ENCODE measurements at regions not wholly inside any gene's neighbourhood (a gene's known extent, or its start where the extent isn't known, plus 50 kb on each side); places are given as distances from the start of the nearest gene placed in this dataset.

DNA sequence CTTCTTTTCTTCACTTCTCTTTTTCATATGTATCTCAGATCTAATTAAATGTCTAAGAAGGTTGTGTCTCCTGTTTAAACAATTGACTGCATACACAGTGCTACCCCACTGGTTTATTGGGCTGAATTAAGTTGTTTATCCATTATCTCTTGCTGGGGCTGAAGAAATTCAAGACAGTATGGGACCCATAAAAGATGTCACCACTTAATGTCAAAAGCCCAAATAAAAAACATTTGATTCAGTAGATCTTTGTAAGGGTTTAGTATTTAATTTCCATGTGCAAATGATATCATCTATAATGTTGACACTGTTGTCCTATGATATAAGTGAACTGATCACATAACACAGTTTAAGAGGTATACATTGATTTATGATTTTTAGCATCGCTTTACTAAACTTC lies 1431.9 kb upstream of the PCDH20 start:
- intact Hi-C loops (cut with DNase I): no loop called here
- WGBS: 97% methylated on average over 1 of the region's 1 CpG

DNA sequence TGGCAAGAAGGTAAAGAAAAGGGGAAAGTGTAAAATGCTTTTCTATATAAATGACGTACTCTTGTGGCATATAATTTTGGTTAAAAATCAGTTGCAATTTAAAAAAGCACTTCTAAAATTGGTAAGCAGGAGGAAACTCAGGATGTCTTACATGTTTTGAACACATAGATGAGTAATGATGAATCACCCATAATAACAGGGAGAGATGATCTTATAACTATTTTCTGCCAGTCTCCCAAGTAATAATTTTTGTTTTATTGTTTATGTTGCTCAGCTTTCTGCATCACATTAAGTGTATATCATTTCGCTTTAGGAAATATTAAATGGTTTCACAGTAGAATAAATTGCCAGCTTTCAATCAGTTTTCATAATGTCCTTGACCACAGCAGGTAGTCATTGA lies 1430.7 kb upstream of the PCDH20 start:
- WGBS: 76% methylated on average over 2 of the region's 2 CpGs
- Histone ChIP-seq H3K4me3 (ENCODE audit: low read length) (no peak overlapping the region), H3K9me3 (ENCODE audit: control insufficient read depth, low read length) (no peaks in the 10 kb centered on the region), H3K27ac (ENCODE audit: low read length) (no peak overlapping the region), H3K27me3 (ENCODE audit: control insufficient read depth, insufficient read depth) (no peaks in the 10 kb centered on the region), H3K4me1 (ENCODE audit: control insufficient read depth, insufficient read depth, low read length) (no peaks in the 10 kb centered on the region)
- ATAC-seq: no peak
- intact Hi-C loops (cut with DNase I): no loop called here
- DNase-seq: no peak

More for the DNA sequence above, 1431.9 kb upstream of the PCDH20 start:
- Histone ChIP-seq H3K4me1 (ENCODE audit: control insufficient read depth, insufficient read depth, low read length) (no peaks in the 10 kb centered on the region), H3K27me3 (ENCODE audit: control insufficient read depth, insufficient read depth) (no peaks in the 10 kb centered on the region), H3K27ac (ENCODE audit: low read length) (no peak overlapping the region), H3K9me3 (ENCODE audit: control insufficient read depth, low read length) (no peaks in the 10 kb centered on the region), H3K4me3 (ENCODE audit: low read length) (no peak overlapping the region)
- no peak for ATAC-seq
- no peak for DNase-seq

DNA sequence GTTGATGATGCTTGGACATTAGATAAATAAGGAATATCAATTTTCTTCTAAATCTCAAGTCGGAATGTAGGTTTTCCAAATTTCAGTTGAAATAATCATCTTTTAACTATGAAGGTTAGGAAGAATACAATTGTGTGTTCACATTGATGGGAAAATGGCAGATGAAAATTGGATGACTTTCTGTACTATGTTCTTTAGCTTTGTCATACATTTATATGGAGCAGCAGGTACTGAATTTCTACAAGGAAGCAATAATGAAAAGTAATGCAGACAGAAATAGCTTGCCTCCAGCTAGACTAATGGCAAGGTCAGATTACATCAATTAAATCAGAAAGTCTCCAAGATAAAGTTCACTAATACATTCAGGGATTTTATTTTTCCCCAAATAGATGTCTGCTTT lies 1423.7 kb upstream of the PCDH20 start:
- no peaks in the 10 kb centered on the region for H3K4me1 ChIP-seq (ENCODE audit: control insufficient read depth, insufficient read depth, low read length)
- H3K27me3 ChIP-seq (ENCODE audit: control insufficient read depth, insufficient read depth): no peaks in the 10 kb centered on the region
- no peak for ATAC-seq
- intact Hi-C loops (cut with DNase I): no loop called here
- WGBS: 84% methylated on average over 1 of the region's 1 CpG
- H3K27ac ChIP-seq (ENCODE audit: low read length): no peak overlapping the region
- no peak for DNase-seq
- H3K9me3 ChIP-seq (ENCODE audit: control insufficient read depth, low read length): no peaks in the 10 kb centered on the region
- no peak overlapping the region for H3K4me3 ChIP-seq (ENCODE audit: low read length)

DNA sequence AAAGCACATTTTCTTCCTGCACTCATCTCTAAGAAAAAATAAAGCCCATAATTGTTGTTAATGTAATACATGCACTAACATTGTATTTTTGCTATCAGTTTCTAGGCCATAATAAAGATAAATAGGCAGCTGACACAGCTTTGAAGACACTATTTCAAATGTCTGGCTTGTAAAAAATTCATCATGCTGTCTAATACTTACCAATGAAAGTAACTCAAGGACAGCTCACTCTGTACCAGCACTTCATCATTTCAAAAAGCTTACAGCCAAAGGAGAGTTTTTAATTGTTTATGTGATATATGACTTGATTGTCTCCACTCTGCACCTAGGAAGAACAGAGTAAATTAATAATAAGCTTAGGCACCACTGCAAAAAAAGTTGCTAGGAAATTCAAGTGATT lies 1423.3 kb upstream of the PCDH20 start:
- Histone ChIP-seq H3K4me3 (ENCODE audit: low read length) (no peak overlapping the region), H3K27me3 (ENCODE audit: control insufficient read depth, insufficient read depth) (no peaks in the 10 kb centered on the region), H3K27ac (ENCODE audit: low read length) (no peak overlapping the region), H3K9me3 (ENCODE audit: control insufficient read depth, low read length) (no peaks in the 10 kb centered on the region), H3K4me1 (ENCODE audit: control insufficient read depth, insufficient read depth, low read length) (no peaks in the 10 kb centered on the region)
- no peak for DNase-seq
- no peak for ATAC-seq
- intact Hi-C loops (cut with DNase I): no loop called here

DNA sequence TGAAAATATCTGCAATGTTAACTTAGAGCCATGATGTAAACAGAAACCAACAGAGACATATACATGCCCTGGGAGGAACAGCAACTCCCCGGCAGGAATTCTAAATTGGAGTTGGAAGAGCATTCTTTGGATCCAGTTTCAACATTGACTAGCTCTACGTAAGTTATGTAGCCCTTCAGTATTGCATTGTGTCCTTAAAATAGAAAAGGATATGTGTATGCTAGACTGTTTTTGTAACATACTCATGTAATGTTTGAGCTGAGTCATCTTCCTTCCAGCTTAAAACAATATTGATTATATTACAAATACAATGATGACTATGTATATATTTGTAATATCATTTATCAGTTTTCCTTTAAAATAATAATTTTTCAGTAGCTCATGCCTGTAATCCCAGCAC lies 1422.2 kb upstream of the PCDH20 start:
- Histone ChIP-seq H3K4me1 (ENCODE audit: control insufficient read depth, insufficient read depth, low read length) (no peaks in the 10 kb centered on the region), H3K27me3 (ENCODE audit: control insufficient read depth, insufficient read depth) (no peaks in the 10 kb centered on the region), H3K27ac (ENCODE audit: low read length) (no peak overlapping the region), H3K9me3 (ENCODE audit: control insufficient read depth, low read length) (no peaks in the 10 kb centered on the region), H3K4me3 (ENCODE audit: low read length) (no peak overlapping the region)
- DNase-seq (no peak), ATAC-seq (no peak)
- intact Hi-C loops (cut with DNase I): no loop called here
- WGBS: 74% methylated on average over 2 of the region's 2 CpGs

DNA sequence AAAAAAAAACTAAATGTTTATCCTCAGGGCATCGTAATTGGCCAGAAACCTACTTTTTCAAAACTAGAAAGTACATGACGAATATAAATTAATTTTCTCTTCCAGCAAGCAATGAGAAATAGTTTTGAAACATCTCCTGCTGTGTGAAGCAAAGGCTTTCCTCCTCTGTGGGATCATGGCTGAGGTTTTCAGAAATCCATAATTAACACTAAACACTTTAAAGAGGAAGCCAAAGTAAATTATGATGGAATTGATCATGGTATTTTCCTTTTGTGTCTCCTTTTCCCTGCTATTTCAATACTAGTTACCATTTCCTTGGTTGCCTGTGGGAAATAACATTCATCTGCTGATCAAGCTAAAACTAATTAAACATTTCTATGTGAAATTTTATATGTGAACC lies 1413.8 kb upstream of the PCDH20 start:
- WGBS: 77% methylated on average over 2 of the region's 2 CpGs
- Histone ChIP-seq H3K4me3 (ENCODE audit: low read length) (no peak overlapping the region), H3K9me3 (ENCODE audit: control insufficient read depth, low read length) (no peaks in the 10 kb centered on the region), H3K27ac (ENCODE audit: low read length) (no peak overlapping the region), H3K4me1 (ENCODE audit: control insufficient read depth, insufficient read depth, low read length) (no peaks in the 10 kb centered on the region), H3K27me3 (ENCODE audit: control insufficient read depth, insufficient read depth) (no peaks in the 10 kb centered on the region)
- ATAC-seq: no peak
- no peak for DNase-seq
- intact Hi-C loops (cut with DNase I): no loop called here

DNA sequence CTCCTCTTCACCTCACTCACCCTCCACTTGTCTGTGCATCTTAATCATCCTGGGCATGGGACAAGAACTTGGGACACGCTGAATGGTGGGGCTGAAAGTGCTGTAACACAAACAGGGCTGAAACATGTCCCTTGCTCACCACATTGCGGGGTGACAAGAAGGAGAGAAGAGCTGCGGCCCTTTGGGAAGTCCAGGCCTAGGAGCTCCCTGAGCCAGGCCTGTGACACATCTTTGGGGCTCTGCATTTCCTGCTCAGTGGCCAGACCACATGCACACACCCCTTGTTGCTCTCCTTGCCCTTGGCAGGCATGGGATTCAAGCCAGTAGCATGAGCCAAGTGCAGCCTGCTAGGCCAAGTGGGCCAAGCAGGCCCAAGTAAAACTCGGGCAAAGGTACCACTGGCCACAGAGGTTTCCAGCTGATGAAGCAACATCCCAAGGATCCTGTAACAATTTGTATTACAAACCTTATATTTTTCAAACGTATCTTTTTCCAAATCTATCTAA lies 1384.3 kb upstream of the PCDH20 start:
- no peaks in the 10 kb centered on the region for H3K27me3 ChIP-seq (ENCODE audit: control insufficient read depth, insufficient read depth)
- no peaks in the 10 kb centered on the region for H3K4me1 ChIP-seq (ENCODE audit: control insufficient read depth, insufficient read depth, low read length)
- DNase-seq (peak in 1 of 3 donors; percentile 14), ATAC-seq (no peak)
- no peak overlapping the region for H3K4me3 ChIP-seq (ENCODE audit: low read length)
- intact Hi-C loops (cut with DNase I): no loop called here
- H3K9me3 ChIP-seq (ENCODE audit: control insufficient read depth, low read length): no peaks in the 10 kb centered on the region
- H3K27ac ChIP-seq (ENCODE audit: low read length): no peak overlapping the region
- 80% methylated on average over 5 of the region's 5 CpGs for WGBS

DNA sequence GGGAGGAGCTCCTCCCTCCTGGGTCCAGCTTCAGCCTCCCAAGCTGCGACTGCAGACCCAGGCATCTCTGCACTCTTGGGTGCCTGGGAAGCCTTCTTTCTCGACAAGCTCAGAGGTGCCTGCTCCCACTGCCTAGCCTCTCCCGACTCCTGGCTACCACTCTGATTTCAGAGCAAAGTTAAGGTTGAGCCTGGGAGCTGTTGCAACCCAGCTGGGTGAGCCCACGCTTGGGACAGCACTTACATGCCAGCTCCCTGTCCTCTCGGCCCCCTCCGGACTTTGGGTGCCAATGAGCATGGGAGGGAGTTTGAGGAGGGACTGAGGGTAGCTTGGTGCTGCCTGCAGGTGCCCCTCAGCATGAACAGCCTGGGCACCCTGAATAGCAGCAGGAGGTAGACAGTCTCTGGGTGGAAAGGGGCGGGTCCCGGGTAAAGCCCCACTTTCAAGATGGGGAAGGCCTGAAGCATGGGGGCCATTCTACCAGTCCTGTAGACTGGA lies 1383.4 kb upstream of the PCDH20 start:
- Histone ChIP-seq H3K27me3 (ENCODE audit: control insufficient read depth, insufficient read depth) (no peaks in the 10 kb centered on the region), H3K9me3 (ENCODE audit: control insufficient read depth, low read length) (no peaks in the 10 kb centered on the region), H3K4me1 (ENCODE audit: control insufficient read depth, insufficient read depth, low read length) (no peaks in the 10 kb centered on the region), H3K4me3 (ENCODE audit: low read length) (no peak overlapping the region), H3K27ac (ENCODE audit: low read length) (no peak overlapping the region)
- no peak for ATAC-seq
- DNase-seq: no peak
- 84% methylated on average over 8 of the region's 8 CpGs for WGBS
- intact Hi-C loops (cut with DNase I): no loop called here

DNA sequence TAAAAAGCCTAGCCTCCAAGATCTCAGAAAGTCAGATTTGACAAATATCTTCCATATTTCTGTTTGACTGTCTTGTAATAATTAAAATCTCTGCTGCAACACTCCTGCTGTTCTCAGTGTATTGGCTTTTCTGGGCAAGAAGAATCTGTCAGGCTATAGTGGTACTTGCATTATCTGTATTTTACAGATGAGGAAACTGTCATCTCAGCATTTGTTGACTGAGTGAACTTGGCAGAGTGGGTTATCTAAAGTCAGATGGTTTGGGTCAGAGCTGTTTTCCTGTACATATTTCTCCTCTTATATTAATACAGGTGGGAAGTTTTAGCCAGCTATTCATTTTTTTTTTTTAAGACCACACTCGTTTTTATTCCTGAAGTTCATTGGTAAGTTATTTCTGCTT lies 1378.2 kb upstream of the PCDH20 start:
- Histone ChIP-seq H3K4me1 (ENCODE audit: control insufficient read depth, insufficient read depth, low read length) (no peaks in the 10 kb centered on the region), H3K27me3 (ENCODE audit: control insufficient read depth, insufficient read depth) (no peaks in the 10 kb centered on the region), H3K9me3 (ENCODE audit: control insufficient read depth, low read length) (no peaks in the 10 kb centered on the region), H3K4me3 (ENCODE audit: low read length) (no peak overlapping the region), H3K27ac (ENCODE audit: low read length) (no peak overlapping the region)
- WGBS: 54% methylated on average over 1 of the region's 1 CpG
- ATAC-seq (no peak), DNase-seq (no peak)
- intact Hi-C loops (cut with DNase I): no loop called here

DNA sequence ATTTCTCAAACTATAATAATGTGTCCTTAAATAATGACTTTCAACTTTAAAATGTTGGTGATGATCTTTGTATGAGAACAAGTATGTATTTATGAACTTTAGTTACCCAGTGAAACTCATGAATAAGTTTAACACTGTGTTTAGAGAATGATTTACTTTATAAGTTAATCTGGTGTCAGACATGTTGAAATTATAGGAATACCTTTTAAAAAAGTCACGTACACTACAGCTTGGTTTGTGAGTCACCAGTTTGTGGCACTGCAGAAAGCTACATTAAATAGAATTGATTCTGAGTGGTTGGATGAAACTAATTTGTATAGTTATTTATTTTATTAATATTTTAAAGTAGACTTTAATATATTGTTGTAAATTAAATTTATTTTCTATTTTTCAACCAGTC lies 1366.2 kb upstream of the PCDH20 start:
- no peak overlapping the region for H3K4me3 ChIP-seq (ENCODE audit: low read length)
- no peak for DNase-seq
- ATAC-seq: no peak
- H3K27me3 ChIP-seq (ENCODE audit: control insufficient read depth, insufficient read depth): no peaks in the 10 kb centered on the region
- H3K9me3 ChIP-seq (ENCODE audit: control insufficient read depth, low read length): no peaks in the 10 kb centered on the region
- intact Hi-C loops (cut with DNase I): no loop called here
- 85% methylated on average over 1 of the region's 1 CpG for WGBS
- no peak overlapping the region for H3K27ac ChIP-seq (ENCODE audit: low read length)
- H3K4me1 ChIP-seq (ENCODE audit: control insufficient read depth, insufficient read depth, low read length): no peaks in the 10 kb centered on the region

DNA sequence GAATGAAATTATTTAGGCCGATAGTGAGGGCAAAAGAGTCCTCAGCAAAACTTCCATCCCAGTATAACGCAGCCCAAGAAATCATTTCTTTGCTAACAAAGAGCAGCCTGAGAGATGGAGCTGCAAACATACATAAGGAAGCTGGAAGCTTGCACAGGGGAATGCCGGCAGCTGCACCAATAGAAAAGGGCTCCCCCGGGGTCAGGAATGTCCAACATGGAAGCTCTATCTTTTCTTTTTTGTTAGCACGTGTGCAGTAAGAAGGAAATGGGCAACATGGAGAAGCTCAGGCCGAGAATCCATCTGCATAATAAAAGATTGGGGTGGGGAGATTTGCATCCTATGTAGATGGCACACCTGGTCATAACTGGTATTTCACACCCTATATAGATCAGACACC lies 1363.5 kb upstream of the PCDH20 start:
- H3K27ac ChIP-seq (ENCODE audit: low read length): no peak overlapping the region
- DNase-seq: no peak
- 80% methylated on average over 6 of the region's 6 CpGs for WGBS
- no peaks in the 10 kb centered on the region for H3K27me3 ChIP-seq (ENCODE audit: control insufficient read depth, insufficient read depth)
- ATAC-seq: no peak
- intact Hi-C loops (cut with DNase I): no loop called here
- H3K9me3 ChIP-seq (ENCODE audit: control insufficient read depth, low read length): no peaks in the 10 kb centered on the region
- no peaks in the 10 kb centered on the region for H3K4me1 ChIP-seq (ENCODE audit: control insufficient read depth, insufficient read depth, low read length)
- H3K4me3 ChIP-seq (ENCODE audit: low read length): no peak overlapping the region

DNA sequence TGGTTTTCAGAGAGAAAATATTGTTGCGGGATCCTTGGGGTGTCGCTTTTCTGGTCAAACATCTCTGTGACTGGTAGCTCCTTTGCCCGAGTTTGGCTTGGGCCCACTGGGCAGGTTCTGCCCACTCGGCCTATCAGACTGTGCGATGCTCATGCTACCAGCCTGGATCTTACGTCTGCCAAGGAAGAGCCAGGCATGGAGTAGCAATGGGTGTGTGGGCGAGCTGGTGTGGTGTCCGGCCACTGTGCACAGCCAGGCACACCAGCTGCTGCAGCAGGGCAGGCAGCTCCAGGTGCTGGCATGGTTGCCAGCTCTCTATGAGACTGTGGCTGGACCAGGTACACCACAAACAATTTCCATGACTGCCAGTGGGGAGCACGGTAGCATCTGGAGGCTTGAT lies 1351.8 kb upstream of the PCDH20 start:
- ATAC-seq: no peak
- Histone ChIP-seq H3K9me3 (ENCODE audit: control insufficient read depth, low read length) (no peaks in the 10 kb centered on the region), H3K4me1 (ENCODE audit: control insufficient read depth, insufficient read depth, low read length) (no peaks in the 10 kb centered on the region), H3K27ac (ENCODE audit: low read length) (no peak overlapping the region), H3K27me3 (ENCODE audit: control insufficient read depth, insufficient read depth) (no peaks in the 10 kb centered on the region), H3K4me3 (ENCODE audit: low read length) (no peak overlapping the region)
- intact Hi-C loops (cut with DNase I): no loop called here
- 86% methylated on average over 9 of the region's 9 CpGs for WGBS
- DNase-seq: peak in 1 of 3 donors; percentile 13
